GM12878 (cell line): ENCODE measurements at regions not wholly inside any gene's neighbourhood (a gene's known extent, or its start where the extent isn't known, plus 50 kb on each side); places are given as distances from the start of the nearest gene placed in this dataset.

Source experiments
- ATAC-seq: fragments of 200-7000 bp; cut with Tn5 transposase; 3 replicates; pipeline ENCODE4 v1.9.1; 2020; ENCODE audit warnings: mild to moderate bottlenecking, moderate library complexity
- BruUV-seq: library from RNA; stranded (reverse); fragments of 400-500 nt; replicated peaks from 2 replicates; lab custom pipeline; 2021; lab: Mats Ljungman, UMichigan
- CTCF ChIA-PET: fragments of 300-600 bp; sonication (Branson Sonifier 250); formaldehyde crosslinking; extraction: SDS; loops from one replicate; lab custom pipeline; 2021; ENCODE audit warnings: inconsistent platforms; lab: Yijun Ruan, JAX
- POLR2A ChIA-PET: fragments of 350-600 bp; formaldehyde crosslinking; extraction: SDS; loops from one replicate; lab custom pipeline; 2021; ENCODE audit warnings: inconsistent platforms; lab: Charles Lee
- RAD21 ChIA-PET: fragments of 300-600 bp; sonication (Branson Sonifier 250); formaldehyde crosslinking; loops from one replicate; lab custom pipeline; 2023; ENCODE audit warnings: antibody characterized with exemption; ENCODE audit not compliant: unreplicated experiment; lab: Charles Lee
- SMC1A ChIA-PET: fragments of 300-600 bp; sonication (Branson Sonifier 250); formaldehyde crosslinking; loops from one replicate; lab custom pipeline; 2023; ENCODE audit not compliant: unreplicated experiment, uncharacterized antibody; lab: Charles Lee
- DNase-seq: peaks from one replicate; pipeline ENCODE4 v3.0.0-alpha.2; 2011; ENCODE audit warnings: low read depth, low spot score
- FAIRE-seq: peaks from 3 replicates; lab custom pipeline; 2011; peaks lifted over from hg19 to GRCh38; lab: Jason Lieb, UNC
- H2AFZ ChIP-seq: 2 replicates; pipeline ENCODE4 v1.6.0; 2011; ENCODE audit warnings: low read depth, low read length, control low read depth; ENCODE audit not compliant: control insufficient read depth
- H3K27ac ChIP-seq: 2 replicates; pipeline ENCODE4 v1.5.1; 2011; ENCODE audit warnings: control low read depth; ENCODE audit not compliant: control insufficient read depth, insufficient read depth
- H3K27me3 ChIP-seq, 2 experiments: replicated peaks in 1 of 2; 2 replicates each; pipeline versions ENCODE4 v1.6.0 to v1.6.1; 2011; ENCODE audit warnings: low read length in 1 of 2; ENCODE audit not compliant: control insufficient read depth in 2 of 2, insufficient read depth in 2 of 2
- H3K36me3 ChIP-seq, 2 experiments: 2 replicates each; pipeline ENCODE4 v1.5.1; 2011; ENCODE audit warnings: low read length in 1 of 2; ENCODE audit not compliant: control insufficient read depth in 2 of 2, insufficient read depth in 2 of 2
- H3K4me1 ChIP-seq: 2 replicates; pipeline ENCODE4 v1.6.1; 2011; ENCODE audit warnings: mild to moderate bottlenecking, low read length, moderate library complexity, mixed read lengths; ENCODE audit not compliant: control insufficient read depth, insufficient read depth
- H3K4me2 ChIP-seq: 2 replicates; pipeline ENCODE4 v1.6.0; 2011; ENCODE audit warnings: control low read depth; ENCODE audit not compliant: control insufficient read depth, insufficient read depth
- H3K4me3 ChIP-seq: fragments of 200-600 bp; sonication (generic); 2 replicates; pipeline ENCODE4 v1.5.1; 2016
- H3K79me2 ChIP-seq: 2 replicates; pipeline ENCODE4 v1.6.0; 2011; ENCODE audit warnings: low read length; ENCODE audit not compliant: control insufficient read depth, insufficient read depth
- H3K9ac ChIP-seq: 2 replicates; pipeline ENCODE4 v1.8.0; 2011; ENCODE audit warnings: low read length, control low read depth, mixed read lengths; ENCODE audit not compliant: control insufficient read depth, insufficient read depth
- H3K9me3 ChIP-seq: replicated peaks from 3 replicates; pipeline ENCODE4 v1.5.1; 2011; ENCODE audit warnings: mild to moderate bottlenecking, low read length; ENCODE audit not compliant: control insufficient read depth, insufficient read depth
- H4K20me1 ChIP-seq: 2 replicates; pipeline ENCODE4 v1.6.0; 2011; ENCODE audit not compliant: control insufficient read depth, insufficient read depth
- BACH1 ChIP-seq: fragments of 450-650 bp; IDR thresholded peaks from 2 replicates; pipeline ENCODE4 v1.6.1; 2017; ENCODE audit warnings: mild to moderate bottlenecking, borderline replicate concordance
- FOXM1 ChIP-seq: IDR thresholded peaks from 2 replicates; pipeline ENCODE4 v1.6.1; 2012; ENCODE audit warnings: low read depth, mild to moderate bottlenecking, inconsistent platforms, low read length, moderate library complexity
- GABPA ChIP-seq: IDR thresholded peaks from 2 replicates; pipeline ENCODE4 v1.6.1; 2014; ENCODE audit warnings: antibody characterized with exemption, low read depth, mild to moderate bottlenecking, inconsistent platforms
- NFYA ChIP-seq: IDR thresholded peaks from 2 replicates; pipeline ENCODE4 v1.6.1; 2011; ENCODE audit warnings: low read depth, mild to moderate bottlenecking, low read length, improper control_type of control experiment, borderline replicate concordance
- PBX3 ChIP-seq: IDR thresholded peaks from 2 replicates; pipeline ENCODE4 v1.6.1; 2011; ENCODE audit warnings: mild to moderate bottlenecking, low read depth, low read length, moderate library complexity; ENCODE audit not compliant: insufficient replicate concordance
- SKIL ChIP-seq: fragments of 450-650 bp; IDR thresholded peaks from 2 replicates; pipeline ENCODE4 v1.6.1; 2017; ENCODE audit warnings: mild to moderate bottlenecking, low read depth, inconsistent platforms; ENCODE audit not compliant: poor library complexity, severe bottlenecking
- TCF12 ChIP-seq: IDR thresholded peaks from 2 replicates; pipeline ENCODE4 v1.6.1; 2011; ENCODE audit warnings: low read depth, mild to moderate bottlenecking, low read length
- USF2 ChIP-seq: IDR thresholded peaks from 2 replicates; pipeline ENCODE4 v1.6.1; 2011; ENCODE audit warnings: low read depth, low read length, improper control_type of control experiment, borderline replicate concordance
- ZBTB33 ChIP-seq: fragments of 450-650 bp; IDR thresholded peaks from 2 replicates; pipeline ENCODE4 v1.6.1; 2017; ENCODE audit warnings: mild to moderate bottlenecking
- ZNF622 ChIP-seq: fragments of 450-650 bp; IDR thresholded peaks from 2 replicates; pipeline ENCODE4 v1.6.1; 2017; ENCODE audit warnings: mild to moderate bottlenecking, inconsistent platforms
- WGBS: methylation state at CpG from one replicate; pipeline ENCODE4 v1.1.6; 2016; ENCODE audit warnings: low lambda C conversion rate; ENCODE audit not compliant: insufficient replicate concordance, insufficient coverage; ENCODE audit errors: missing lambda C conversion rate; 5-methylcytosine and 5-hydroxymethylcytosine counted together
- in situ Hi-C: fragments of 300-500 bp; cut with MboI; formaldehyde crosslinking; loops from 9 replicates; pipeline ENCODE4 v1.14.3; 2018; ENCODE audit warnings: mixed read lengths
- intact Hi-C: fragments of 100-400 bp; cut with micrococcal nuclease; formaldehyde crosslinking; loops from one replicate; pipeline ENCODE4 v1.14.2; 2022; ENCODE audit not compliant: unreplicated experiment

GRCh38 chr10:120270906-120271305, 186.1 kb upstream of the PLPP4 start:
- no peaks in the 10 kb centered on the region for H3K4me1 ChIP-seq
- no peaks in the 10 kb centered on the region for H3K9me3 ChIP-seq
- no peak overlapping the region for H3K4me3 ChIP-seq
- ATAC-seq, result no peak
- no peaks in the 10 kb centered on the region for H3K36me3 ChIP-seq
- no peak overlapping the region for H2AFZ ChIP-seq
- ChIA-PET RAD21 (no interaction called here), SMC1A (interaction anchor here (0.6 kb wide), 1 partner anchor 1162 kb away, joined by 3 read pairs; no protein-coding TSS in a partner anchor), CTCF (no interaction called here), POLR2A (no interaction called here)
- no peak overlapping the region for H3K27ac ChIP-seq
- in situ Hi-C loops, result no loop called here
- DNase-seq, result no peak
- no peak overlapping the region for H3K9ac ChIP-seq
- no peak for FAIRE-seq
- no peak overlapping the region for H3K4me2 ChIP-seq
- no TSS peak for BruUV-seq
- TF ChIP-seq ZNF622, result no peak
- no peak for TF ChIP-seq TCF12
- TF ChIP-seq FOXM1, result no peak
- no peak for TF ChIP-seq PBX3
- no peak for TF ChIP-seq GABPA
- no peak for TF ChIP-seq USF2
- no peak for TF ChIP-seq NFYA
- TF ChIP-seq SKIL, result no peak
- no peak for TF ChIP-seq ZBTB33
- no peak for TF ChIP-seq BACH1
- intact Hi-C loops, result no loop called here
- no peaks in the 10 kb centered on the region for H3K27me3 ChIP-seq
- no peaks in the 10 kb centered on the region for H4K20me1 ChIP-seq
- H3K79me2 ChIP-seq, result no peaks in the 10 kb centered on the region
- WGBS, result 0% methylated on average over 1 of the region's 1 CpG
